SU-DHL-6 (cell line): ENCODE measurements at regions not wholly inside any gene's neighbourhood (a gene's known extent, or its start where the extent isn't known, plus 50 kb on each side); places are given as distances from the start of the nearest gene placed in this dataset.

Experiments used
- H2AFZ ChIP-seq: fragments of 200-600 bp; sonication (generic); 2 replicates; pipeline ENCODE4 v1.6.1; 2014; ENCODE audit warnings: low read depth, mild to moderate bottlenecking, moderate library complexity, mixed read lengths, antibody characterized with exemption, low read length; ENCODE audit not compliant: severe bottlenecking
- H3F3A ChIP-seq: fragments of 200-600 bp; shearing (Covaris generic); 2 replicates; pipeline ENCODE4 v1.6.0; 2016; ENCODE audit warnings: antibody characterized with exemption, mild to moderate bottlenecking; ENCODE audit not compliant: insufficient read depth
- H3K27ac ChIP-seq: fragments of 200-600 bp; sonication (generic); 2 replicates; pipeline ENCODE4 v1.5.1; 2016; ENCODE audit warnings: low read depth, mild to moderate bottlenecking, low read length, moderate library complexity, mixed read lengths
- H3K27me3 ChIP-seq: fragments of 200-600 bp; sonication (generic), shearing (Covaris generic); 2 replicates; pipeline ENCODE4 v1.6.0; 2014; ENCODE audit warnings: mild to moderate bottlenecking, low read length
- H3K36me3 ChIP-seq: fragments of 200-600 bp; sonication (generic); 2 replicates; pipeline ENCODE4 v1.6.1; 2014; ENCODE audit warnings: mild to moderate bottlenecking, low read length, mixed read lengths
- H3K4me2 ChIP-seq: fragments of 300-600, 200-600 bp; shearing (Covaris generic), sonication (generic); 2 replicates; pipeline ENCODE4 v1.6.0; 2014; ENCODE audit warnings: low read length, low read depth, mild to moderate bottlenecking; ENCODE audit not compliant: poor library complexity, severe bottlenecking
- H3K4me3 ChIP-seq: fragments of 200-600 bp; sonication (generic); 2 replicates; pipeline ENCODE4 v1.5.1; 2014; ENCODE audit warnings: antibody characterized with exemption, low read length, mild to moderate bottlenecking, mixed read lengths; ENCODE audit not compliant: insufficient read depth, poor library complexity, severe bottlenecking
- H3K79me2 ChIP-seq: fragments of 200-600 bp; sonication (generic); 2 replicates; pipeline ENCODE4 v1.6.1; 2014; ENCODE audit warnings: mild to moderate bottlenecking, low read length, moderate library complexity; ENCODE audit not compliant: insufficient read depth
- H3K9ac ChIP-seq: fragments of 200-600 bp; sonication (generic); 2 replicates; pipeline ENCODE4 v1.7.0; 2014; ENCODE audit warnings: mild to moderate bottlenecking, low read length
- H3K9me2 ChIP-seq: fragments of 200-600 bp; sonication (generic); replicated peaks from 2 replicates; pipeline ENCODE4 v1.6.1; 2014; ENCODE audit warnings: low read length; ENCODE audit not compliant: insufficient read depth
- H3K9me3 ChIP-seq: fragments of 200-600 bp; sonication (generic); 2 replicates; pipeline ENCODE4 v1.6.1; 2014; ENCODE audit warnings: low read length, mixed read lengths; ENCODE audit not compliant: insufficient read depth
- H4K20me1 ChIP-seq: fragments of 200-600 bp; sonication (generic); 2 replicates; pipeline ENCODE4 v1.6.1; 2014; ENCODE audit warnings: low read depth, mild to moderate bottlenecking, antibody characterized with exemption, low read length, moderate library complexity, mixed read lengths
- CTCF ChIP-seq: fragments of 200-600 bp; sonication (generic); IDR thresholded peaks from one replicate; pipeline ENCODE4 v1.5.1; 2017; ENCODE audit warnings: antibody characterized with exemption, mild to moderate bottlenecking, low read length, moderate library complexity; ENCODE audit not compliant: insufficient read depth, poor library complexity, severe bottlenecking
- EZH2phosphoT487 ChIP-seq: fragments of 200-600 bp; sonication (generic), shearing (Covaris generic); conservative IDR thresholded peaks from 2 replicates; pipeline ENCODE4 v1.6.1; 2018; ENCODE audit warnings: mild to moderate bottlenecking, antibody characterized with exemption, low read length, moderate library complexity, mixed read lengths

GRCh38 chr7:125061-125475 lies 67.3 kb upstream of the FAM20C start:
- no peak overlapping the region for H2AFZ ChIP-seq
- no peaks in the 10 kb centered on the region for H3K36me3 ChIP-seq
- no peak overlapping the region for H3K27ac ChIP-seq
- H3K4me2 ChIP-seq, result no peak overlapping the region
- no peaks in the 10 kb centered on the region for H3K9me3 ChIP-seq
- H3K9ac ChIP-seq, result no peak overlapping the region
- no peaks in the 10 kb centered on the region for H3K9me2 ChIP-seq
- TF ChIP-seq EZH2phosphoT487, result no peak
- no peaks in the 10 kb centered on the region for H4K20me1 ChIP-seq
- H3K27me3 ChIP-seq, result no peaks in the 10 kb centered on the region
- no peaks in the 10 kb centered on the region for H3F3A ChIP-seq
- no peaks in the 10 kb centered on the region for H3K79me2 ChIP-seq
- H3K4me3 ChIP-seq, result no peak overlapping the region

DNA sequence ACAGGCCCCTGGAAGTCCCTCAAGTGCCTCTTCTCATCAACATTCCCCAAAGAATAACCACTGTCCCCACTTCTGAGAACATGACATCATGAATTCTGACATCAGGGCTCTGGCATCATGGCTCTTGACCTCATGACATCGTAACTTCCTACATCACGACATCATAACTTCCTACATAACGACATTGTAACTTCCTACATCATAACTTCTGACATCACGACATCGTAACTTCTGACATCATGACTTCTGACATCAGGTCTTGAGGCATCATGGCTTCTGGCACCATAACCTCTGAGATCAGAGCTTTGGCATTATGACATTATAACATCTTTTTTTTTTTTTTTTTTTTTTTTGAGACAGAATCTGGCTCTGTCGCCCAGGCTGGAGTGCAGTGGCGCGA lies 66.7 kb upstream of the FAM20C start:
- Histone ChIP-seq H4K20me1 (no peaks in the 10 kb centered on the region), H3K27ac (no peak overlapping the region), H3K27me3 (no peaks in the 10 kb centered on the region), H3K79me2 (no peaks in the 10 kb centered on the region), H3F3A (no peaks in the 10 kb centered on the region), H3K36me3 (no peaks in the 10 kb centered on the region), H2AFZ (no peak overlapping the region), H3K9ac (no peak overlapping the region), H3K9me3 (no peaks in the 10 kb centered on the region), H3K4me2 (no peak overlapping the region), H3K4me3 (no peak overlapping the region), H3K9me2 (no peaks in the 10 kb centered on the region)
- TF ChIP-seq CTCF (no peak), EZH2phosphoT487 (no peak)

GRCh38 chr7:126368-126767 lies 66.0 kb upstream of the FAM20C start:
- Histone ChIP-seq H3K4me2 (no peak overlapping the region), H3K4me3 (no peak overlapping the region), H3K9ac (no peak overlapping the region), H3K27ac (no peak overlapping the region), H3K9me3 (no peaks in the 10 kb centered on the region), H4K20me1 (no peaks in the 10 kb centered on the region), H3K79me2 (no peaks in the 10 kb centered on the region), H3K27me3 (no peaks in the 10 kb centered on the region), H3K36me3 (no peaks in the 10 kb centered on the region), H3K9me2 (no peaks in the 10 kb centered on the region), H2AFZ (no peak overlapping the region), H3F3A (no peaks in the 10 kb centered on the region)
- no peak for TF ChIP-seq CTCF
- TF ChIP-seq EZH2phosphoT487, result no peak

GRCh38 chr7:127064-127598 lies 65.2 kb upstream of the FAM20C start:
- no peak overlapping the region for H3K9ac ChIP-seq
- no peaks in the 10 kb centered on the region for H3K9me3 ChIP-seq
- no peak overlapping the region for H3K4me2 ChIP-seq
- no peaks in the 10 kb centered on the region for H3K9me2 ChIP-seq
- H4K20me1 ChIP-seq, result no peaks in the 10 kb centered on the region
- H3K79me2 ChIP-seq, result no peaks in the 10 kb centered on the region
- no peaks in the 10 kb centered on the region for H3K36me3 ChIP-seq
- H3F3A ChIP-seq, result no peaks in the 10 kb centered on the region
- H3K27me3 ChIP-seq, result no peaks in the 10 kb centered on the region
- H3K27ac ChIP-seq, result no peak overlapping the region
- TF ChIP-seq EZH2phosphoT487 (no peak), CTCF (no peak)
- no peak overlapping the region for H3K4me3 ChIP-seq
- H2AFZ ChIP-seq, result no peak overlapping the region
